HG03521 (cell line): ENCODE measurements at regions not wholly inside any gene's neighbourhood (a gene's known extent, or its start where the extent isn't known, plus 50 kb on each side); places are given as distances from the start of the nearest gene placed in this dataset.

Source experiments
- ATAC-seq: cut with Tn5 transposase; IDR thresholded peaks from one replicate; pipeline ENCODE4 v1.9.1; 2021; ENCODE audit warnings: mild to moderate bottlenecking, moderate library complexity; ENCODE audit not compliant: unreplicated experiment

DNA sequence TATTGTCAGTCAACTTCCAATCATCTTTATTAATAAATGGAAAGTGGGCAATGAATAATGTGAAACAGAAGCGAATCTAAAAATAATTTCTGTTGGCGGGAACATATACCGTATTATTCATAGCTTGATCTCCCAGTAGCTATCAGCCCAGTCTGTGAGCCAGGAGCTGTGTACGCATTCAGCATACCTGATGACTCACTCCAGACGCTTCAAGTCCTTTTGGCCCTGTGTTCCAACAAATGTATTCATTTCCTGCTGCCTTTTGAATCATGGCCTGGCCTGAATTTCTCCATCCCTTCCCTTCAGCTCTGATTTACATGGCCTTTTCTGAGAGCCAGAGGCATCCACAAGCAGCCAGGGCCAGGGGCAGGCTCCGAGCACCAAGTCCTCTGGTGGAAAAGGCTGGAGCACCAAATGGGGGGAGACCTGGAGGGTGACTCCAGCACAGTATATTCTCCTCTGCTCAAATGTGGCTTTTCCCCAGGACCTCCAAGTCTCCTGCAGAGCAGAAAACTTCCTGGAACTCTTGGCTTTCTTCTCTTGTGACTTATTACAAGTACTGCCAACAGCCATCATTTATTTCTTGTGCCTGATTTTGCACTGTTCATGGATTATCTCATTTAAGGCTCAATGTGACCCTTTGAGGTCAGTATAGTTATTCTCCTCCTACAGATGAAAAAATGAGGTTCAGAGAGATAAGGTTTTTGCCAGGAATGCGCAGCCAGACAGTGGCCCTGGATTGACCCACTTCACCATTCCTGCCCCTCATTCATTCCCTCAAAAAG lies 108.7 kb downstream of the EN1 start:
- ATAC-seq: no peak

DNA sequence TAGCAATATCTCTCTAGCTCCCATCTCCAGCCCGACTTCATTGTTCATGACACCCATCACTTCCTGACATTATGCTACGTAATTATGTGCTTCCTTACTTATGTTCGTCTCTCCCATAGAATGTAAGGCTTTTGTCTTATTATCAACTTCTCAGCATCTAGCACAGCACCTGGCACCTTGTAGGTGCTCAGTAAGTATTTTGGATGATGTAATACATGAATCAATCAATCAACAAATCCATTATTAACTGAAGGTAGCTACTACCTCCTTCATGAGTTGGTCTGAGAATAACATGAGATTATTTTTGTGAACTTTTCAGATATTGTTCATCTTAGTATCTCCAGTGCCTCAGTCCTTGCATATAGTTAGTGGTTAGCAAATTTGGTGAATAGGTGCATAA lies 109.3 kb downstream of the EN1 start:
- ATAC-seq: no peak

DNA sequence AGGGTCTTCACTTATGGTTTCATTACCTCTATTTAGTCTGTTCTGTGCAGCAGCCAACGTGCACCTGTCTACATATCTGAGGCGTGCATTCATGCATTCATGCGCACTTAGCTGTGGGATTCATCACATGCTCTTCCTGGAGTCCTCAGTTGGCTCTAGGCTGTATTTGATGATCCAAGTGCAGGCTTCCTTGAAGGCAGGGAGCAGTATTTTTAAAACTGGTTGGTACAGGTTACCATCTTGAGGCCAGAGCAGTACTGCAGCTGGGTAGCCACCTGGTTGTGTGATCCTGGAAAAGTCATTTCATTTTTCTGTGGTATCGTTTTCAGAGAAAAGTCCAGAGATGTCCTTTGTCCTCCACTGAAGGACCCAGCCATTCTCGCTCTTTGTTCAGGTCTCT lies 109.8 kb downstream of the EN1 start:
- no peak for ATAC-seq

DNA sequence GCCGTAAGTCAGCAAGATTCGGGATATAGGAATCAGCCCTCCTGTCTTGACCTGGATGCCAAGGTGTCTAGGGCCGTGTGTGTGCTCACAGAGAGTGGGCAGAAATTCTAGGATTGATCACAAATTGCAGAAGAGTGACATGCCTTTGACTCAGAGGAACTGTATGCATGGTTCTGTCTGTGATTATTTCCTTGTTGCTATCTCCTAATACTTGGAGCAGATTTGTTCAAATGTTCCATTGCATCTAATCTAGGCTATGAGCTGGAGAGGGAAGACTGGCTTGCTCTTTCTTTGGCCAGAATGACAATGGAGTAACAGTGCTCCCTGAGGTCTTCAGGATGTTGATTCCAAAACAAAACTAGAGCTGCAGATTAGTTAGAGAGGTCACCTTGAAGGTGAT lies 115.0 kb downstream of the EN1 start:
- no peak for ATAC-seq

DNA sequence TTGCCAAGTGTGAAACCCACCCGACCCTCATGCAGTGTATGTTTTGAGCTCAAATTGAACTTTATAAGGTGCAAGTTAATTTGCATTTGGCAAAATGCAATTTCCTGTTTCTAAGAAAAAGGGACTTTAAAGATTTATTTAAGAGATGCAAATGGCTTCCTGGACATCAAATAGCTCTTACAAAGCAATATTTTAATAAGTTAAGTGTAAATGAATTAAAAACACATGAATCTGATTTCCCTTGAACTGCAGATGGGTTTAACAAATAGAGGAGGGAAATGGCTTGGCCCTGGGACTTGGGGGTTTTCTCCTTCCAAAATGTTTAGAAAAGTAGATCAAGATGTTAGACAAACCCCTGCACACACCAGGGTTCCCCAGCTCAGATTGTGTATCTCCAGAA lies 116.0 kb downstream of the EN1 start:
- no peak for ATAC-seq

DNA sequence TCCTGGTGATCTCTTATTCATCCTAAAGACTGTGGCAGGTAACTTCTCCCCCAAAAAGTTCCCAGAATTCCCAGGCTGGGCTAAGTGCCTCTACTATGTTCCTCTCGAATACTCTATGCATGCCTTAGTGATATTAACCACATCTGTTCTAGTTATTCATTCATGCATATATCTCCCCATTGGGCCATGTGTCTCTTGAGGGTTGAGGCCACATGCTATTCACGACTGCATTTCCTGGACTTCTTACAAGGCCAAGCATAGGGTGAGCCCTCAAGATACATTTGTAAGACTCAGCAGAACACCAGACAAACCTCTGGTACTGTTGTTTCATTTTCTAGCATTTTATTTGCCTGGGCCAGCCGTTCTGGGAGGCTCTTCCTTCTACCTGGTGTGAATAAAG lies 117.0 kb downstream of the EN1 start:
- ATAC-seq: no peak

DNA sequence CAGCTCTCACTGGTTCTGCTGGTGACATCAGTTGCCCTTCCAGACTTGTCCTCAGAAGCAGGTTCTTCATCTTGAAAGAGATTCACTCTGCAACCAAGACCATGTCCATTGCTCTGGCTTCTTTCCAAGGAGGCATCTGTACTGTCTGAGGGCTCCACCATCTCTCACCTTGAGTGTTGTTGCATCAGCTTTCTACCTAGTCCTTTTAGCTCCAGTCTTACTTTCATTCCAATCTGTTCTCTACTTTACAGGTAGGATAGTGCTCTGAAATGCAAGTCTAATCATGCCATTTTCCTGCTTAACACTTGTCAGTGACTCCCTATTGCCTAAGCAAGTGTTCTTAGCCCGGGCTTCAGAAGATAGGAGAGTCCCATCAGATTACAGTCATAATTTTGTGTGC lies 117.7 kb downstream of the EN1 start:
- ATAC-seq: no peak

DNA sequence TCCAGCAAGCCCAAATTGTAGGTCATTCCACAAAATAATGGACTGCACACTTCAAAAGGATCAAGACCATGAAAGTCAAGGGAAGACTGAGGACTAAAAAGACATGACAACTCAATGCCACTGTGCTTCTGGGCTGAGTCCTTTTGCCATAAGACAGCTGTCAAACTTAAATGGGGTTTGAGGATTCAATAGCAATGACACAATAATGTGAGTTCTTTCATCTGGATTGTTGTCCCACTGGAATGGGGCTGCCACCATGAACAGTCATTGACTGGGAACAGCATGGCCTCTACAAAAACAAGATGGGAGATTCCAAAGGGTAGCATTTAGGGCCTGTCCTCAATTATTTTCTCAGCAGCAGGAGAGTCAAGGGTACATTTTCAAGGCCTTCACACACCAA lies 118.5 kb downstream of the EN1 start:
- ATAC-seq: no peak

DNA sequence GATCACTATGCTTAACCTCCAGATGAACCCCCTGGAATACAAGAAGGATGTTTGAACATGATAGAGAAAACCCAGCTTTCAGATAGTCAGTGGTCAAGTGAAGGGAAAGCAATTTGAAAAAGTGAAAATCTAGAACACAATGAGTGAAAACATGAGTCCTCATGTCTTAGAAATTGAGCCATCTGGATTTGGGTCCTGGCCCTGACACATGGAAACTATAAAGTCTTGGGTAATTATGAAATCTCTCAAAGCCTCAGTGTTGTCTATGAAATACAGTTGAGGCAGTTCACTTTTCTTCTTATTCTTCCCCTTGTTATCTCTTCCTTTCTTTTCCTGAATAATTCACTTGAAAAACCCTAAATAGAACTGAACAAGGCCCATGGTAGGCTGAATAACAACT lies 120.6 kb downstream of the EN1 start:
- no peak for ATAC-seq

DNA sequence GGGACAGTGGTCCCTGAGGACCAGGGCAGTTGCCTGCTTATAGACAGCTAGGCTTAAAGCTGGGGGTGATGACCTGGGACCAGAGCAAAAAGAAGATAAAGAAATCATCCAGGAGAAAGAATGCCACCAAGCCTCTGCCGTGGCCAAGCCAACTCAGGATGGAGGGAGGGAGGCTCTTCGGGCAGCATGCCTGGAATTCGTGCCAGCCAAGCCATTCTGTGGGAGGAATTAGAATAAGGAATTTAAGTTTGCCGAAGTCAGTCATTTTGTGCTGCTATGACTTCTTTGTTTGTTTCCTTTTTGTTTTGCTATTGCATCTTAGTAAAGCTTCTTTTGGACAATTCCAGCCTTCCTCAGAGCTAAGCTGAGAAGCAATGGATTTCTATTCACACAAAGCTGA lies 124.1 kb downstream of the EN1 start:
- no peak for ATAC-seq

DNA sequence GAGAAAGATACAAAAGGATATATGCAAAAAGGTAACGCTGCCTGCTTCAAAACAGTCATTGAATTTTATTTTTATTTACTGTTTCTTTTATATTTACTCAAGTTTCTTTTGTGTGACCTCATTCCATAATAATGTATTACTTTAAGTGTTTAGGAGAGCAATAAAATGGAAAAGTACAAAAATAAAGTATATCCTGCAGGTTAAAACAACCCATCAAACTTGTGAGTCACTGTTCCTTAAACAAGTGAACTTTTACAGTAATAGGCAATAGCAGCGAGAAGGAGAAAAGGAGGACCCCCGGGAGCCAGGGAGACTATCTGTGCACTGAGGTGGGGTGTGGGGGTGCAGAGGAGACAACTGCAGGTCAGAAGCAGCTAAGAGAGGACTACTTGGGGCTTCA lies 124.5 kb downstream of the EN1 start:
- no peak for ATAC-seq

DNA sequence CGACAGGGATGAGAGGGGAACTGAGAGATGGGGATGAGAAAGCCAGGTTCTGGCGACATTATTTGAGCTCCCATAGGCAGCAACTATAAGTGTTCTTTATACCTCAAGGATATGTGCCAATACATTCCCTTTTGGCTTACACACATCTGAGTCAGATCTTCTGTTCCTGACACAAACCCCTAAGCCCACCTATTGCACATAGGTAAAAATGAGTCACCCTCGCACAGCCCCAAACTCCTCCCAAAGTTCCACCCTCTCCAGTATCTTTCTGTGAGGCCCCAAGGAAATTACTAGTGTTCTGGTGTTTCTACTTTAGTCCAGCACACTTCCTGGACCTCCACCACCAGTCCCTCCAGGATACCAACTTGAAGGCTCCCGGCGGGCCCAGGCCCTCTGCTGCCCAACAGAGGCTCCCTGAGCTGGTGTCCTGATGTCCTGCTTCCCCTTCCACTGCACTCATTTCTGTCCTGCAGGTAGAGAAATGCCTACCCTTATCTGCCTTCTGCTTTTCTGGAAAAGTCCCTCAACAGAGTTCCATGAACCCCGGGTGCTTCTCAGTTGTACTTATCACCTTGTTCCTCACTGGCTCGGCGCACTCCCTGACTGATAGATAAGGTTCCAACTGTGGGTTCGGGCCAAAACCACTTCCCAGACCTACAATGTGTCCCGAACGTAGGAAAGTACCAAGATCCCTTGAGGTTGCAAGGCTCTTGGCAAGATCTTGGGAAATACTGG lies 125.5 kb downstream of the EN1 start:
- ATAC-seq: no peak

DNA sequence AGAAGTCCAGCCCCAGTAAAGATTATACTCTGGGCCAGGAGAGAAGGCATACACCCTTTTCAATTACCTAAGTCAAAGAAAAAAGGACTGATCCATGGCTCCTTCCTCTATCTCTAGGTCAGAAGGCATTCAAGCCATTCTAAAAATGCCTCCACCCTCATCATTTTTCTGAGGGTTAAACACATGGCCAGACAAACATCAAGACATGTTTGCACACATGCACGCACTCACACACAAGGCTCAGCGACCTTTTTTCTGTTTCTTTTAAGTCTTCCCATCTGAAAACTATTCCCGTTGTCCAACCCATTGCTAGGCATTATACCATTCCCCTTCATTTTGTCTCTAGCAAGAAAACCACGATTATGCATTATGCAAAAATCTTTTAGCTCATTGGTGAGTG lies 126.6 kb downstream of the EN1 start:
- ATAC-seq: no peak

DNA sequence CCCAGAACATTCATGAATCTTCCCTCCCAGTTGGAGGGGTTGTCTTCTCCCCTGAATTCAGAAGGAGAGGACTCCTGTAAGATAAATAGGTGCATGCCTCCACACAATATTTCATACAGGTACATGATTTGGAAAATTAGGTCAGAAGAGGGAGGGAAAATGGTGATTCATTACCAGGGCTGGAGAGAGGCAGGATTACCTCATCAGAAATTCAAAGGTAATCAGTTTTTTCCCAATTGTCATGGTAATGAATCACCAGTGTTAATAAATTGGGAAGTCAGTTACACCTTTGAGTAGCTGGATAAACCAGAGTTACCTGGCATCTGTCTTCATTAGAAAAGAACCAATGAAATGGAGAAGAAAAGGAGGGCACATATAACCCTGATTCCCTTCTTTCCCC lies 128.5 kb downstream of the EN1 start:
- no peak for ATAC-seq

DNA sequence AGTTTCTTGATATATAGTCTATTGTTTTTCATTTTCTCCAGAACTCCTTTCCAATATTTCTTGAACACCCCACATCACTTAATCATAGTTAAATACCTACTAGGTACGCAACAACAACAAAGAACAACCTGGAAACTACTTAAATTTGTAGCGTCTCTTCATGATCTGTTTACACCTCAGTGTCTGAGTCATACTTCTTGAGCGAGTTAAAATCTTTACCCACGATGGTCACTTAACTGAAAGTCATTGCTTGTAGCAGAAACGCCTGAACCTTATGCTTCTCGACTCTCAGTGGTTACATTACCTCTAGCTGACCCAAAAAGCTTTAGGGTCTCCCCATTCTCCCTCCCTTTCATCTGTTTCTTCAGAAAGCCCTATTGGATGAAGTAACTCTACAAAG lies 131.3 kb downstream of the EN1 start:
- ATAC-seq: no peak

DNA sequence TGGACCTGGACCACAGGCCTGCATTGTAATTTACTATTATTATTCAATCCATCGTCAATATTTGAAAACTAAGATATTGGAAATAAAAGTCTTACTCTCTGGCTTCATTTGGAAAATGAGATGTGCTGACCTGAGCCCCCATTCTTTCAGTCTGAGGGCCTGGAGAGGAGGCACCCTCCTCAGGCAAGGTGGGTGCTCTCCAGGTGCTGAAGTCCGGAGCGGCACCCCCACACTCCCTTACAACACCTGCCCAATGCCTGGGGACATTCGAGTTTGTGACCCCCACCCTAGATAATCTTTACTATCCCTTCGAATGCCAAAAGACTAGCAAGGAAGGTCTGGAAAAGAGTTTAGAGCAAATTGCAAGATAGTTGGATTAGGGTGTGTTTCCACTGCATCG lies 133.3 kb downstream of the EN1 start:
- no peak for ATAC-seq

DNA sequence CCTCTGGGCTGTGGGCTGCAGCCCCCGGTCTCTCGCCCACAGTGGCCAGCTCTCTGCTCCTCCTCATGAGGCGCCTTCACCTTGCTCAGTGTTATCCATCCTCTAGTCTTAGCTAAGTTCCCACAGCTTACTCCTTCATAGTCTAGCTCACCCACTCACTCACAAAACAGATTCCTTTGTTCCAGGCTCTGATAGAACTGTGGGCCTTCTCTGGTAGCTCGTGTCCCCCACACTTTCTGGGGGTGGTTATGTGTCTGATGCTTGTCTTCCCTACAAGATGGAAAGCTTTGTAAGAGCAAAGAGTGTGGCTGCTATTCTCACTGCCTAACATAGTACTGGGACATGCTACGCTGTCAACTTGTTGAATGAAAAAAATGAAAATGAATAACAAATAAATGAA lies 135.8 kb downstream of the EN1 start:
- no peak for ATAC-seq

DNA sequence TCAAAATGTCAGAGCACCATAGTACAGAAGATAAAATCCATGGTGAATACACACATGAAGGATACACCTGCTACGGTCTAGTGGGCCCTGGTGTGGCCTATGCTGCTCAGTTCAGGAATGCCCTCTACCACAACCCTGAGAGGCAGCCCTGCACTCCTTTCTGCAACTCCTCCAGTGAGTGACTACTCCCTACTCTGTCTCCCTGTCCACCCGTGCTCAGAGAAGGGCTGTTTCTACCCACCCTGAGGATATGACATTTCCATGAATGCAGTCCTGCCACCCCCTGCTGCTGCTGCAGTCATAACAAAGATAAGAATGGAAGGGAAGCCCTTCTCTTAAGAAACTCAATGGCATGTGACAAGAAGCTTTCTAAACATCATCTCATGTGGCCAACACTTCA lies 137.0 kb downstream of the EN1 start:
- no peak for ATAC-seq

DNA sequence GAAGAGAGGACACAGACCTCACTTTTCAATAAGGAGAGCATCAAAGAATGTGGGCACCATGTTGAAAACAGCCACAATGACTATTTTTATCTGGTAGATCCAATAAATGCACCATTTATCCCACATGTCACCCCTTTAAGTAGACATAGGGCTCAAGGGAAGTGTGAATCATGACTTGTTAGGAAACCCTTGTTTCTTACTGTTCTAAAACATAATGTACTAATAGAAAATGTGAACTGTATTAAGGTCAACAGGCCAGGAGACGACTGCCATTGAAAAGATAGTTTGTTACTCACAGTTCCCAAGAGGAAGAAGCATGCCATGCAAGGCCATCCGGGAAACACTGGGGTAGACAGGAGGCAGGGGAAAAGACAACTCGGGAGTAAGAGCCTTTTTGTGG lies 137.7 kb downstream of the EN1 start:
- ATAC-seq: no peak

DNA sequence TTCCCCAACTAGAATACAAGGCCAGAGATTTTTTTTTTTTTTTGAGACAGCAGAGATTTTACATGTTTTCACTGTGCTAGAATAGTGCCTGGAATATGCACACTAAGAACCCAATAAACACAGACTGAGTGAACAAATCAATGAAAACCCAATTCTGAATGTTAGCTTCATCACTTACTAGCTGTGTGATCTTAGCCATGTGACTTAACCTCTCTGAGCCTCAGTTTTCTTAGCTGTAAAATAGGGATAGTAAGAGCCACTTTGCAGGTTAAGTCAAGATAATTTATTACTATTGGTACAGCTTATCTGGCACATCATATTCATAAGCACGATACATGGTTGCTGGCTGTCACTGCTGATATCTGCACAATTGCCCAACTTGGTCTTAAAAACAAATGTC lies 140.6 kb downstream of the EN1 start:
- no peak for ATAC-seq

DNA sequence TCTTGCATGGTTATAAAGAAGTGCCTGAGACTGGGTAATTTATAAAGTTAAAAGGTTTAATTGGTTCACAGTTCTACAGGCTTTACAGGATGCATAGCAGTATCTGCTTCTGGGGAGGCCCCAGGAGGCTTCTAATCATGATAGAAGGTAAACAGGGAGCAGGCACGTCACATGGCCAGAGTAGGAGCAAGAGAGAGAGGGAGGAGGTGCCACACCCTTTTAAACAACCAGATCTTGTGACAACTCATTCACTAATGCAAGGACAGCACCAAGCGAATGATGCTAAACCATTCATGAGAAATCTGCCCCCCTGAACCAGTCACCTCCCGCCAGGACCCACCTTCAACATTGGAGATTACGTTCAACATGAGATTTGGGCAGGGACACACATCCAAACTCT lies 141.1 kb downstream of the EN1 start:
- no peak for ATAC-seq

DNA sequence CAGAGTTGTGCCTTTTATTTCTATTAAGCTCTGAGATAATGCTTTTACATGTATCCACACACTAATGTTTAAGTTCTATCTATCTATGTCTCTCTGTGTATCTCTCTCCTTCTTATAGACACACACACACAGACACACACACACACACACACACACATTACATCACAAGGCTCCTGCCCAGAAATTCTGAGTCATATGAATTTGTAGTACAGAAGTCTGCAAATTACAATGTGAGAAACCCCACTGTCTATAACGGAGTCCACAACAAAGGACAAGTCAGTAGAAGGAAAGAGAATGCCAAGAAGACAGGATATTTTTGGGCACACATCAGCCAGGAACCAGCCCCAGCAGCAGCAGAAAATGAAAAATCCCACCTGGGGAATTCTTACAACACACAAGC lies 142.4 kb downstream of the EN1 start:
- ATAC-seq: no peak
